Stimulated activated CD8-positive, alpha-beta memory T cell treated with anti-CD3 and anti-CD28 coated beads, Interleukin-15, amount 100 ng/mL, for 1 hour (primary cell): ENCODE measurements at regions not wholly inside any gene's neighbourhood (a gene's known extent, or its start where the extent isn't known, plus 50 kb on each side); places are given as distances from the start of the nearest gene placed in this dataset.

ENCODE experiments used
- DNase-seq: peaks from one replicate; pipeline ENCODE4 v3.0.0-alpha.2; 2020; ENCODE audit warnings: low read depth

DNA sequence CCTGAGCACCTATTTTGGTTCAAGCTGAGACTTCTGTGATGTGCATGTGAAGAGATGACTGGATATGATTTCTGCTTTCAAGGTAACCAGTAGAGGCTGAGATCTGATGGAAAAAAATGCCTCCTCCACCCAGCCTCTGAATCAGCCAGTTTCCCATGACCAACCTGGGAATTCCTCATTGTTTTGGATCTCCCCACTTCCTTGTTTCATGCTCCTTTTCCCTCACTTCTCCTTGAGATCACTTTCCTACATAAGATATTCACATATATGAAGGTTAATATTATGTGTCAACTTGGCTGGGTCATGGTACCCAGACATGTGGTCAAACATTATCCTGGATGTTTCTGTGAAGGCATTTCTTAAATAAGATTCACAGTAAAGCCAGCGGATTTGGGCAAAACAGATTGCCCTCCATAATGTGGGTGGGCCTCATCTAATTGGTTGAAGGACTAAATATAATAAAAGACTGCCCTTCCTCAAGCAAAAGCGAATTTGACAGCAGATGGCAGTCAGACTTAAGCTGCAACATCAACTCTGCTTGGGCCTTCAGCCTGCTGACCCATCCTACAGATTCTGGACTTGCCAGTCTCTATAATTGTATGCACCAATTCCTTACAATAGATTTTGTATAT lies 379.4 kb downstream of the TNS1 start:
- DNase-seq = no peak

DNA sequence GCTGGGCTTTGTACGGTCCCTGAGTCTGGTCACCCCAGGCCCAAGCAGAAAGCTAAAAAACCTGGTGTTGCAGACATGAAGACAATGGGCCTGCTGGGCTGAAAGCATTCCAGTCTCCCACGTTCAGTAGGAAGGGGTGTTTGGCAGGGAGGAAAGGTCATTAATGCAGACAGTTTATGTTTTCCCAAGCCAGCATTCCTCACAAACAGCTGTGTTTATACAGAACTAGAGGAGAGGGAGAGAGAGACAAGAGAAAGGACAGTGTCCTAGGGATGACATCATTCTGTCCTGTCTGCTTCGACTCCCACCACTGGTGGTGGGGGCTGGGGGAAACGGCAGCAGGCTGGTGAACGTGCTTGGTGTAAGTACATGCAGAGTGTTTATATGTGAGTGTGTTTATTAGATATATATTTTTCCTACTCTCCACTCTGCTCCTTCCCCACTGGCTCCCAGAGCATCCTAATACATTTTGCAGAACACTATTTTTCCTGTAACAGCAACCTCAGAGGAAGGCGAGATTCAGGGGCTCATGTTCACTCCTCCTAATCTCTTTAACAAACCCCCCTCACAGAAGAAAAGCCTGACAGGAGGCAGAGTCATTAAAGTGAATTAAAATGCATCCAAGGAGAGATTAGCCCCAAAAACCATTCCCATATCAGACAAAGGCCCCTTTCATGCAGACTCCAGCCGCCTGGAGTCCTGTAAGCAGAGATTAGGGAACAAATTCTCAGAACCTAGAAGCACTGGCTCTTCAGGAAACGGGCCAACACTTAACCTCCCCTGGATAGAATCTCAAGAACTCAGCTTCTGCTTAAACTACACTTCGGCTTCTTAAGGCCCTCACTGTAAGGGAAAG lies 380.4 kb downstream of the TNS1 start:
- DNase-seq = no peak

DNA sequence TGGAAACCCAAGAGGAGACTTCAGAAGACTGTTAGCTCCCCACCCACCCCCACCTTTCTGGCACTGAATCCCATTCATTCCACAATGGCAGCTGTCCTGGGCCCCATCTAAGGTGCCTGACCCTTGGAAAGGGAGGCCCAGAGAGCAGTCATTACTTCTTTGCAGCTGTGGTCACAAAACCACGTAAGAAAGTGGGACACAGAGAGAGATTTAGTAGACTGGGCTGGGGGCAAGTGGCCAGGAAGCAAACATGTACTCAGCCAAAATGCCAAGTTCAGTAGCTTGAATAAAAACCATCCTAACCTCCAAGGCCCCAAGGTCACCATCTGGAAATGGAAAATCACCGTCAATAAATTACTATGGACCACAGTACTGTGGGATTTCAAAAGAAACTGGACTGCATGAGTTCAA lies 381.4 kb downstream of the TNS1 start:
- no peak for DNase-seq

DNA sequence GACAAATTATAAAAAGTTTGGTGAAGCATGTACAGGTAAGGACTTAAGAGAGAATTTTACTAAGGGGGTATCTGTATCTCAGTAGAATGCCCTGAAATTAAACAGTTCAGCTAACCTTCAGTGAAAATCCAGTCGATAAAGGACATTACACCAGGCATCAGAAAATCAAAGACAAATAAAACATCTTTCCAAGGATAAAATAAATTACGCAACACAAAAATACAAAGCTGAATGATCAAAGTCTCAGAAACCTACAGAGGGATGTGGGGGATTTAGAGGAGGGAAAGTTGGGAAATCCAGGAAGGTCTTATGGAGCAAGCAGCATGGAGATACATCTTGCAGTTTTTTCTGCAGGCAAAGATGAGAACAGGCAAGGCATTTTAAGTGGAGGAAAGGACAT lies 384.1 kb downstream of the TNS1 start:
- no peak for DNase-seq

DNA sequence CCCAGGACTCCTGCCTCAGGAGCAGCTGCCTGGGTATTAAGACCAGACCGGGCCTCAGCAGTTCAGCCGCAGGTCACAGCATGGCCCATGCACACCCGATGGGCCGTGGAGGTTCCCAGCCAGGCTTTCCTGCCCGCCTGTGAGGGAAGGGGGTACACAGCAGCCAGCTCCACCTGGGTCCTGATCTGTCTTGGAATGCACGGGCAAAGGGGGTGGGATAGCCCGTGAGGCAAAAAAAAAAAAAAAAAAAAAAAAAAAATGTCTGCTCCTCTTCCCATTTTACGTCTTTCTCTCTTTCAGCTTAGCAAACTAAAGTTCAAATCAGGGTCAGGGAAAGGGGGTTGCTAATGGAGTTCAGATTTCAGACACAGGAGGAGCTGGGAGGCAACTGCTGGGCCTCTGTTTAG lies 385.2 kb downstream of the TNS1 start:
- DNase-seq = no peak

DNA sequence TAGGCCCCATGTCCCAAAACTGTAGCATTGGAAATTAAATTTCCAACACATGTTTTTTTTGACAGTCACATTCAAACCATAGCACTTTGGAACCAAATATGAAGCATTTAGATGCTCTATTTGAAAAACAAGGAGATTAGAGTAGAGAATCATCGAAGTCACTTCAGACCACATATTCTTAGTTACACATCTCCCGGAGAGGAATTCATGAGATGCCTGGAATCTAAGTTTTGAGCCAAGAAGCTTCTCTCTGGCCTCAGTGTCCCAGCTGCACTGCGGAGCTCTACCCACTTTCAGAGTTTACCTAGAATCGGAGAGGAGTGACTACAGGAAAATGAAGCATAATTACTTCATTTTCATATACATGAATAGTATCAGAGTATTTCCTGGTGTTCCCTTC lies 385.9 kb downstream of the TNS1 start:
- DNase-seq = no peak

DNA sequence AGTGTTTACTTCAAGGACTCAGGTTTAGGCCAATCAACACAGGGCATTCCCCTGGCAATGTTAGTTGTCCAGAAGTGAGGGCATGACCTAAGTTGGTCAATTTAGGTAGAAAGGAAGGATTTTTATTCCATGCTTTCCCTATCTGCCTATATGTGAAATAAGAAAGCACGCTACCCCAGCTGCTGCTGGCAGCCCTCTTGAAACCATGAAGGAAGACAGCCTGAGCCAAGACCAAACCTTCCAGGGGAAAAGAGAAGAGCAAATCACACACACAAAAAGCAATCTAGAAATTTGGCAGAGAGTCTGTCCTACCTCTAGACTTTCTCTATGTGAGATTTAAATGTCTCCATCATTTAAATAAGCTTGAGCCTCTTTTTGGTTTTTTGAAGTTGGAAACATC lies 387.6 kb downstream of the TNS1 start:
- no peak for DNase-seq

DNA sequence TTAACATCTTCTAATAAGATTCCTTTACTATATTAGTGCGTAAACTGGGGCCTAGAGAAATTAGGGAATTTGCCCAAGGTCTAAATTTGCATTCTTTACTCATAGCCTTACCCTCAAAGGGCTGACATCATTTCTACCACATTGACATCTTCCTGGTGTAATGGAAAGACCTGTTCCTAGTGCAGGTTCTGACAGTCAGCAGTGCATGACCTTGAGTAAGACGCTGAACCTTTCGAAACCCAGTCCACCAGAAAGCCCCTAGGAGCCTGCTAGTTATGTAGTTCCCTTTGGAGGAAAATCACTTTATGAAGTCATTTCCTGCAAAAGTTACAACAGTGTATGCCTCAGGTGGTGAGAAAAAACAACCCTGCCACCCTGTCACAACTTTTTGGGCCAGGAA lies 388.3 kb downstream of the TNS1 start:
- DNase-seq = no peak

DNA sequence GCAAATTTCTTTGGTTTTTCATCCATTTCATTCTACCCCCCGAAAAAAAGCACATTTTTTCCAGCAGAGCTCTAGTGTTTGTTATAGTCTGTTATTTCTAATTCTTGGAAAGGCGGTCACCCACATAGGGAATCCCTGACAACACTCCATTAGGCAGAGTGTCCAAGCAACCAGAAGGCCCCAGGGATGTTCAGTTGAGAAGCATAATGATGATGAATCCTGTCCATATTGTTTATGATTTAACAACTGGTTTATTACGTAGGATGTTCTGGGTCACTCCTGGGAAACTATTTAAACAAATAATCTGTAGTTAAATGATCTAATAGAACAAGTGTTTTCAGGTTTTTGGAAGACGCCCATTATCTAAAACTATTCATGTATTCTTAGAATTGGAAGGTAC lies 388.7 kb downstream of the TNS1 start:
- no peak for DNase-seq

DNA sequence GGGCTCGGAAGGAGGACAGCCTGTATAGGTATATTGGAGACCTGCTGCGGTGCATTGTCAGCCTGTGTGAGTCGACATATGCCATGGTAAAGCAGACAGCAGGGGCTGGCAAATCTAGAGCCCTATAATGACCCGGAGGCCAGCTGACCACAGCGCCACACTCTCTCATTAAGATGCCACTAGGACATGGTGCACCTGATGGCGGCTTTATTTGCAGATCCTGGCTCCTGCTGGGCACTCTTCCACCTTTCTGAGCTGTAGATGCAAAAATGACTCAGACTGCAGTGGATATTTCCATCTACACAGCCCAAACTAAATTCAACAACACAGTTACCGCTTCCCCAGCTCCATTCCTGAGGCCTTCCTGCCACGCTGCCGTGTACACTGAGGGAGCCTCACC lies 389.9 kb downstream of the TNS1 start:
- DNase-seq = no peak

DNA sequence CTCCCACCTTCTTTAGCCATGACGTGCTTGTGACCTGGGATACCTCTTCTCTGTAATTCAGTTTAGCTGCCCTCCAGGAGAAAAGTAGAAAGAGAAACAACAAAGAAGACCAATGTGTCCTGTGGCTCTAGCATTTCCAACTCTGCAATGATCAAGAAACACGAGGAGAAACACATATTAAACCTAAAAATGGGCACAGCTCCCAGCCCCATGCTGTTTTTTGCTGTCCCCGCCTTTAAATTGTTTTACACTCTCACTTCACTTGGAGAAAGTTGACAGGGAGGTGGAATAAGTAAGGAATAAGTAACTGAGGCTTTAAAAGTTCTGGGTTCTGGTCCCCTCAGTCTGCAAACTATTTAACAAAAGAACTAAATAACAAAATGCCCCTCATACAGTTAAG lies 390.6 kb downstream of the TNS1 start:
- DNase-seq = no peak

DNA sequence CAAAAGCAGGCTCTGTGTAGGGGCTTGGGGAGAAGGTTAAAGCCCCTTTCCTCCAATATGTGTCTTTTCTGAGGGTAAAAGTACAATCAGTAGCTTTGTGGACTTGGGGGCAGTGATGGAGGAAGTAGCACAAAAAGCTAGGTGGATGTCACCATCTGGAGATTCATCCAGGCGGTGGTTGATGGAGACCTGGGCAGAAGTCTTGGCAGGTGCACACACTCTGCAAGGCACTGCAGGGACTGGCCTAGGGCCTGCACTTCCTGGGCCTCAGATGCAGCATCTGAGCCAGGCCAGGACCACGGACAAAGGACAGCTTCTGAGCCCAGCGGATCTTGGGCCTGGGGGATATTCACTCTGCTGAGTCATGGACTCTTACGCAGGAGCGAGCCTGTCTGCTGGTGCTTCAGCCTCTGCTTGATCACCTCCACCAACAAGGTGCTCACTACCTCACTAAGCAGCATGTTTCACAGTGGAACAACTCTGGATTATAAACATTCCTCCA lies 391.1 kb downstream of the TNS1 start:
- DNase-seq = no peak

DNA sequence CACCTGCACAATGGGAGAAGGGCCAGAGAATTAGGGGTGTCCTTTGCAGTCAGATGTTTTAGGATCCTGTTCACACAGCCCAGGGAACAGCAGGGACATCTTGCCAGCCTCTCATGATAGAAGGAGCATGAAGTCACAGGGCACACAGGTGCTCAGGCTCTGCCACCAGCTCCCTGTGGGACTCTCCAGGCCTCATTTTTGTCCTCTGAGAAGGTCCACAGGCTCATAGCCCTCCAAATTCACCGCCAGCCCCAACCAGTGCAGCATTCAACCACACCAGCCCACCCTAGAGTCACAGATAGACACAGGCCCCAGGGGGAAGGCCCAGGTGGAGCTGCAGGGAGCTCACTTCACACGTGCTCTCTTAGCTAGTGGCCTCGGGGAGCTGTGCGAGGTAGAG lies 391.7 kb downstream of the TNS1 start:
- no peak for DNase-seq

DNA sequence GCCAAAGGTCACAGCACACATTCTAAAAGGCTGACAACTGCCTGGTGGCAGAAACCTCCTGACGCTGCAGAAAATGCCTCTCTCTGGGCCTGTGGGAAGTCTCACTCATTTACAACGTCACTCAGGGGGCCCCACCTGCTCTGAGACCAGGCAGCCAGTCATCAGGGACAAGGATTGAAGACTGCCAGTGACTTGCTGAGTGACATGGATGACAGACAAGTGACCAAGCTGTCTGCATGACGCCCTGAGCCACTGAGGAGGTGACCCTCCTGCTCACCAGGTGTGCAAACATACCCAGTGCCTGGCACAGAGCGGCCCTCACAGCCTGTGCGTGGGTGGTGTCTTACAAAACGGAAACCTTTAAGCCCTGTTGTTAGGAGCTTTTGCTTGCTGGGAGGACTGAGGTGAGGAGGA lies 392.4 kb downstream of the TNS1 start:
- DNase-seq = peak; percentile 1

DNA sequence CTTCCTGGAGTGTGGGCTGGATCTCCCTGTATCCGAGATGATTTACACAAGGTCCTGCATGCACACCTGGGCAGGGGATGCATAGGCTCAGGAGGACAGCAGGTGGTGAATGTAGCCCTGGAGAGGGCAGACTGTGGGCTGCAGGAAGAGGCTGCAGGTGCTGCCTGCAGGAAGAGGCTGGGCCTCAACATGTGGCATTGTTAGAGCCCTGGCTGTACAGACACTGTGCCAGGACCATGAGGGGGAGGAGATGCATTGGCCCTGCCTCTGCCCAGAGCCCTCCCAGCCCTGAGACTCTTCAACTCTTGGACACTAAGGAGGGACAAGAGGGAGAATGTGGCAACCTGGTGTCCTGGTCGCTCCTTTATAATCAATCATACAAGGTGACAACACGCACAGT lies 392.8 kb downstream of the TNS1 start:
- no peak for DNase-seq

DNA sequence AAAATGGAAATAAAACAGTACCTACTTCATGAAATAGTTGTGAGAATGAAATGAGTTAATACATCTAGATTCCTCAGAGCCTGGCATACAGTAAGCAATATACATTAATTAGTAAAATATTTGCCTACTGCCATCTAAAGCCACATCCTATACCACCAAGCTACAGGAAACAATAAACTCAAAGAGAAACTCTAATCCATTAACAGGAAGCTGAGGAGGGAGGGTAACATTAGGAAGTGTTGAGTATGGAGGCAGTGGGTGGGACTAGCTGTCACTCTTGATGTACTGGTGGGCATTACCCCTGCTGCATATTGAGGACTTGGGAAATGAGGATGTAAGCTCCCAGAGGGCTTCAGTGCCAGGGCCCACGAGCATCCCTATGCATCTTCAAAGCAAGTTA lies 396.5 kb downstream of the TNS1 start:
- DNase-seq = no peak

DNA sequence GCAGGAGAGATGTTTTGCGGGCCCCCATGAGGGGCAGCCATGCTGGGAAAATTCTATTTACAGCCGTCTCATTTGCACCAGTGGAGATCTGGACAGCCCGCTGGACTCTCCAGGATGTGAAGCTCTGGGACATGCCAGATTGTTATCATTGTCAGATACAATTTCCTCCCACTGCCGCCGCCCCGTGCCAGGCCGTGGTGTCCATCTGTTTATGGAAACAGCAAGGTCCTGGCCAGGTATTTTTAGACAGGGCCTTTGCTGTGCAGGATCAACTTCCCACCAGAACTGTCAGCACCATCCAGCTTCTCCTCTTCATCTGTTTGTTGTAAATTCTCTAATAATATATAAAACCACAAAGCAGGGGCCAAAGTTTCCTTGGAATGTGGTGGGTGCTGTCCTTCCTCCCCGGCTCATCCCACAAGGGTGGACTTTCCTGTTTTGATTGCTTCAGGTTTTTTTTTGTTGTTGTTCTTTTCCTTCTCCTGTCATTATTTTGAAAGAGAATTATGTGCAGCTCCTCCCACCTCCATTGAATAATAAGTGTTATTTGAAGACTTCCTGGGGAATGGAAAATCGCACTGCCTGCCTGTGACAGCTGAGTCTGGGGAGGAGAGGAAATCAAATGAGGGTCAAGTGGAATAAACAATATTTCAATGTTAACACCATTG lies 398.1 kb downstream of the TNS1 start:
- DNase-seq = no peak

DNA sequence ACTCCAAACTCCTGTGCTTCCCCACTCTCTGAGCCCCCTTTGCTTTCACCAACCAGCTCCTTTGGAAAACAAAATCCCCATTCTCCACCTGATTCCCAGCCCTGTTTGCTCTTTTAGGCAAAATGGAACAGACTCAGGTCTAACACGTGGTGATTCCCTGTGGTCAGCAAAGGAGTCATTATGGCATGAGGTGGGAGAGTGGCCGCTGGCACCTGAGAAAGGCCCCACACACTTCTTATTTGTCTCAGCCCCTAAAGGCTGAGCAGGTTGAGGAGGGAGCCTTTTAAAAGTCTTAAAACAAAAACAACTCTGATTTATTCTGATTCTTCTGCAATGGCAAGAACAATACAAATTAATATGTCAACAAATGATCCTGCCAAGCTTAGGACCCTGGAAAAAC lies 401.2 kb downstream of the TNS1 start:
- no peak for DNase-seq

DNA sequence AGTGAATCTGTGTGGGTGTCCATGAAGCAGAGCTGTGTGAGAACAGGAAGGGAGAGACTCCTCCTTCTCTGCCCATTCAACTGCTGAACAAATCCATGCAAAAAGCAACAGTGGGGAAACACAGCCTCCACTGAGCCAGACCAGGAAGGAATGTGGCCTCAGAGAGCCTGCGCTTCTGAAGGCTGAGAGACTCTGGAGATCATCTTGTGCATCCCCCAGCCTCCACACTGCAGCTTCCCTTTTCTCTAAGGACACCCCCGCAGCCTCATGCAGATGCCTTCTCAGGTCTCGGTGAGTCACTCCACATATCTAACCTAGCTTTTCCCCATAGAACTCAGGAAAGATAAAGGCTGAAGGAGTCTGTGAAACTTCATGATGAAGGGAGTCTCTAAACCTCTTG lies 402.9 kb downstream of the TNS1 start:
- no peak for DNase-seq

DNA sequence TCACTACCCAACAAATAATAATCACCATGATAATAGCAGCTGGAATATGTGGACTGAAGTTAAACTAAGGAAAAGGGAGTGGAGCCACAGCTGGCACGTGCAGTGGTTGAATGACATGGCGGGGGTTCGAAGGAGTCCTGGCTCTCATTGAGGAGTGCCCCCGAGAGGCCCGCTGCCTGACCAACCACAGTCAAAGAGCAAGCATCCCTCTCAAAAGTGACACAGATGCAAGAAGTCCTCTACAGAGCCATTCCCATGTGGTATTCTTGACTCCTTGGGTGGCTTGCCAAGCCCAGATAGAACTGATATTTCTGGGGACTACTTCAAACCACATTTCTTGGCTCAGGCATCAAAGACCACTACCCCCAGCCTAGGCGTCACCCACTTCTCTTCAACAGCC lies 405.1 kb downstream of the TNS1 start:
- no peak for DNase-seq

DNA sequence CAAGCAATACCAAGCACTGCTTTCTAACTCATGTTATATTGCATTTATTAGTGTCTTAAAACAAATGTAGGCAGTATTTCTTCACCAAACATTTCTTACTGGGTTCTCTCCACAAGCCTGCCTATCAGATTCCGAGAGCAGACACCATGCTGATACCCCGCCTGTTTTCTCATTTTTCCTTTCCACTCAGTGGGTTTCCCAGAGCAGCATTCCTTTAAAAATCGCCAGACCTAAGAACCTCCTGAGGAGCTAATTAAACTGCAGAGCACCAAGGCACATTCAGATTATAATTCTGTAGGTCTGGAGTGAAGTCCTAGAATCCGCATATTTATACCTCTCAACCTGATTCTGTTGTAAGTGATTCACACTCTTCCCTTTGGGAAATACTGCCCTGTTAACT lies 405.6 kb downstream of the TNS1 start:
- DNase-seq = no peak

DNA sequence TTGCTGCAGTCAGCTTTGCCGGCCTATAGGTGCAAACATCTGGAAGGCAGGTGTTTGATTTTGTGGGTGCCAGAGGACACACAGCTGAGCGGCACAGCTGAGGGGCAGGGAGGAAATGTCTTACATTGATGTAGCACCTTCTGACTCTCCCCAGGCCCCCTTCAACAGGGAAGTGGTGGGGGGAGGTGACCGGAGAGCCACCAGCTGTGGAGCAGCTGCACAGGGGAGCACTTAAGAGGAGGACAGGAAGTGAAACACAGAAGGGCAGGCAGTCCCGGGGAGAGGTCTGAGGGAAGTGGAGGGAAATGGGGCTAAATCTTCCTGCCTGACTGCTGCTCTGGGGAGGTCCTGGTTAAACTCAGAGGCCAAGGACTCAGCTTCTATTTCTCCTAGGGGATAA lies 409.1 kb downstream of the TNS1 start:
- DNase-seq = no peak

DNA sequence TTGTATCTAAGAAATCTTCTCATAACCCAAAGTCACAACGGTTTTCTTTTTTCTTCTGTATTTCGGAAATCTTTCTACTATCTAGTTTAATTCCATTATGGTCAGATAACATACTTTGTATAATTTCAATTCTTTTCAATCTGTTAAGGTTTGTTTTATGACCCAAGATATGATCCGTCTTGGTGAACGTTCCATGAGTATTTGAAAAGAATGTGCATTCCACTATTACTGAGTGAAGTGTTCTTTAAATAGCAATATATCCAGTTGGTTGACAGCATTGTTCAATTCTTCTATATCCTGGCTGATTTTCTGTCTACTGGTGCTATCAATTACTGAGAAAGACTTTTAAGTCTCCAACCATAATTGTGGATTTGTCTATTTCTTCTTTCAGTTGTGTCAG lies 414.5 kb downstream of the TNS1 start:
- no peak for DNase-seq
